Caco-2 (cell line): ENCODE measurements at regions not wholly inside any gene's neighbourhood (a gene's known extent, or its start where the extent isn't known, plus 50 kb on each side); places are given as distances from the start of the nearest gene placed in this dataset.

Experiments used
- BruUV-seq: library from RNA; stranded (reverse); fragments of 400-500 nt; replicated peaks from 2 replicates; lab custom pipeline; 2021; lab: Mats Ljungman, UMichigan
- CTCF ChIA-PET: fragments of 300-600 bp; sonication (Branson Sonifier 250); formaldehyde crosslinking; loops from one replicate; lab custom pipeline; 2022; ENCODE audit warnings: antibody characterized with exemption; lab: Charles Lee
- POLR2A ChIA-PET: fragments of 300-600 bp; sonication (Branson Sonifier 250); formaldehyde crosslinking; loops from one replicate; lab custom pipeline; 2022; ENCODE audit warnings: antibody characterized with exemption; lab: Charles Lee
- DNase-seq, 2 experiments: peaks; one replicate each; pipeline versions ENCODE4 v3.0.0 to v3.0.0-alpha.2; 2020 to 2022
- H3K27me3 ChIP-seq: replicated peaks from 2 replicates; pipeline ENCODE4 v1.6.0; 2011; ENCODE audit warnings: low read length; ENCODE audit not compliant: control insufficient read depth, insufficient read depth
- H3K36me3 ChIP-seq: 2 replicates; pipeline ENCODE4 v1.5.1; 2011; ENCODE audit warnings: low read length; ENCODE audit not compliant: control insufficient read depth, insufficient read depth
- H3K4me1 ChIP-seq: fragments of 250-450 bp; sonication (Bioruptor Pico); 2 replicates; pipeline ENCODE4 v1.5.1; 2020; ENCODE audit warnings: mild to moderate bottlenecking
- H3K4me3 ChIP-seq: 2 replicates; pipeline ENCODE4 v1.5.1; 2011; ENCODE audit warnings: low read depth, mild to moderate bottlenecking, control low read depth, low read length
- H3K9me3 ChIP-seq: fragments of 250-450 bp; sonication (Bioruptor Pico); 2 replicates; pipeline ENCODE4 v1.5.1; 2020; ENCODE audit warnings: mild to moderate bottlenecking, moderate library complexity
- H3K27ac Mint-ChIP-seq: one replicate; pipeline ENCODE4 v1.8.0; 2022; ENCODE audit warnings: mixed read lengths; ENCODE audit not compliant: unreplicated experiment
- H3K27me3 Mint-ChIP-seq: one replicate; pipeline ENCODE4 v1.8.0; 2022; ENCODE audit warnings: mixed read lengths; ENCODE audit not compliant: insufficient read depth, unreplicated experiment
- H3K36me3 Mint-ChIP-seq: one replicate; pipeline ENCODE4 v1.8.0; 2022; ENCODE audit warnings: mild to moderate bottlenecking, mixed read lengths; ENCODE audit not compliant: insufficient read depth, unreplicated experiment
- H3K4me1 Mint-ChIP-seq: one replicate; pipeline ENCODE4 v1.8.0; 2022; ENCODE audit warnings: low read depth, mixed read lengths; ENCODE audit not compliant: unreplicated experiment
- H3K4me3 Mint-ChIP-seq: one replicate; pipeline ENCODE4 v1.8.0; 2022; ENCODE audit warnings: mild to moderate bottlenecking, moderate library complexity, mixed read lengths; ENCODE audit not compliant: unreplicated experiment
- H3K9me3 Mint-ChIP-seq: one replicate; pipeline ENCODE4 v1.8.0; 2022; ENCODE audit warnings: mixed read lengths; ENCODE audit not compliant: unreplicated experiment
- CTCF ChIP-seq, 2 experiments: fragments of 200-600 bp in 1 of 2; IDR thresholded peaks; 1 replicate in 1 of 2; 2 replicates in 1 of 2; pipeline versions ENCODE4 v1.5.1 to v1.8.0; 2011 to 2022; ENCODE audit warnings: antibody characterized with exemption in 1 of 2, control low read depth in 1 of 2, inconsistent platforms in 1 of 2, low read depth in 1 of 2, low read length in 1 of 2, mild to moderate bottlenecking in 1 of 2, moderate library complexity in 1 of 2; ENCODE audit not compliant: insufficient read depth in 1 of 2, severe bottlenecking in 1 of 2, unreplicated experiment in 1 of 2
- intact Hi-C: fragments of 100-400 bp; cut with micrococcal nuclease; formaldehyde crosslinking; loops from one replicate; pipeline ENCODE4 v1.10.0; 2022; ENCODE audit not compliant: unreplicated experiment

GRCh38 chr21:34192646-34193285 lies 119.4 kb downstream of the MRPS6 start:
- no peaks in the 10 kb centered on the region for H3K36me3 ChIP-seq
- no peak for TF ChIP-seq CTCF (IDR thresholded peaks at IDR 0.05; ENCODE audit: insufficient read depth in 1 of 2, low read depth in 1 of 2, low read length in 1 of 2, severe bottlenecking in 1 of 2, unreplicated experiment in 1 of 2)
- no peak overlapping the region for H3K4me3 Mint-ChIP-seq
- peaks cover 4% of the 10 kb centered on the region; the same call in 1 of the 2 replicates for H3K4me1 ChIP-seq
- CTCF ChIA-PET: no interaction called here
- intact Hi-C loops: no loop called here
- peaks cover 9% of the 10 kb centered on the region for H3K36me3 Mint-ChIP-seq
- H3K4me3 ChIP-seq: no peak overlapping the region
- POLR2A ChIA-PET: no interaction called here
- no peak overlapping the region for H3K27ac Mint-ChIP-seq
- BruUV-seq: no TSS peak
- no peaks in the 10 kb centered on the region for H3K27me3 Mint-ChIP-seq
- H3K9me3 ChIP-seq: no peaks in the 10 kb centered on the region
- no peaks in the 10 kb centered on the region for H3K27me3 ChIP-seq
- H3K4me1 Mint-ChIP-seq: no peaks in the 10 kb centered on the region
- DNase-seq: no peak
- no peaks in the 10 kb centered on the region for H3K9me3 Mint-ChIP-seq

- ChIA-PET CTCF (no interaction called here), POLR2A (no interaction called here)
- Histone ChIP-seq H3K4me1 (peaks cover 4% of the 10 kb centered on the region; the same call in 1 of the 2 replicates), H3K9me3 (no peaks in the 10 kb centered on the region), H3K4me3 (no peak overlapping the region), H3K27me3 (no peaks in the 10 kb centered on the region), H3K36me3 (no peaks in the 10 kb centered on the region)
- no peaks in the 10 kb centered on the region for H3K36me3 Mint-ChIP-seq
- no peaks in the 10 kb centered on the region for H3K4me1 Mint-ChIP-seq
- peak in 1 of 2 experiments; percentile 38 for DNase-seq
- no peak for TF ChIP-seq CTCF (IDR thresholded peaks at IDR 0.05; ENCODE audit: insufficient read depth in 1 of 2, low read depth in 1 of 2, low read length in 1 of 2, severe bottlenecking in 1 of 2, unreplicated experiment in 1 of 2)
- no peak overlapping the region for H3K4me3 Mint-ChIP-seq
- no peak overlapping the region for H3K27ac Mint-ChIP-seq
- H3K27me3 Mint-ChIP-seq: no peaks in the 10 kb centered on the region
- intact Hi-C loops: no loop called here
- H3K9me3 Mint-ChIP-seq: no peaks in the 10 kb centered on the region
- BruUV-seq: no TSS peak
These were observed 122.0 kb downstream of the MRPS6 start for GRCh38 chr21:34195335-34195734.

GRCh38 chr21:34196996-34197395 lies 123.6 kb downstream of the MRPS6 start:
- Histone ChIP-seq H3K27me3 (no peaks in the 10 kb centered on the region), H3K9me3 (no peaks in the 10 kb centered on the region), H3K4me3 (no peak overlapping the region), H3K36me3 (no peaks in the 10 kb centered on the region), H3K4me1 (peaks cover 9% of the 10 kb centered on the region)
- peaks cover 7% of the 10 kb centered on the region for H3K4me1 Mint-ChIP-seq
- no peak overlapping the region for H3K4me3 Mint-ChIP-seq
- intact Hi-C loops: no loop called here
- ChIA-PET POLR2A (no interaction called here), CTCF (no interaction called here)
- peaks cover 9% of the 10 kb centered on the region for H3K36me3 Mint-ChIP-seq
- no peak for DNase-seq
- no peaks in the 10 kb centered on the region for H3K9me3 Mint-ChIP-seq
- no TSS peak for BruUV-seq
- H3K27me3 Mint-ChIP-seq: no peaks in the 10 kb centered on the region
- TF ChIP-seq CTCF (IDR thresholded peaks at IDR 0.05; ENCODE audit: insufficient read depth in 1 of 2, low read depth in 1 of 2, low read length in 1 of 2, severe bottlenecking in 1 of 2, unreplicated experiment in 1 of 2): no peak
- H3K27ac Mint-ChIP-seq: no peak overlapping the region
